Endothelial cell of umbilical vein (primary cell): ENCODE measurements at regions not wholly inside any gene's neighbourhood (a gene's known extent, or its start where the extent isn't known, plus 50 kb on each side); places are given as distances from the start of the nearest gene placed in this dataset.

Experiments
- BruUV-seq: library from RNA; stranded (reverse); fragments of 400-500 nt; replicated peaks from 2 replicates; lab custom pipeline; 2021; lab: Mats Ljungman, UMichigan
- CTCF ChIA-PET: fragments of 300-600, 350-600 bp; sonication (Branson Sonifier 250); formaldehyde crosslinking; loops from one replicate; lab custom pipeline; 2021; ENCODE audit warnings: antibody characterized with exemption, inconsistent platforms; lab: Charles Lee
- POLR2A ChIA-PET: fragments of 300-600, 350-600 bp; sonication (Branson Sonifier 250); formaldehyde crosslinking; loops from one replicate; lab custom pipeline; 2021; ENCODE audit warnings: antibody characterized with exemption, inconsistent platforms; lab: Charles Lee
- DNase-seq: peaks from one replicate; pipeline ENCODE4 v3.0.0-alpha.2; 2011; ENCODE audit warnings: low read depth, low spot score
- FAIRE-seq: peaks from 2 replicates; lab custom pipeline; 2011; peaks lifted over from hg19 to GRCh38; lab: Jason Lieb, UNC
- H2AFZ ChIP-seq: 2 replicates; pipeline ENCODE4 v1.6.0; 2012; ENCODE audit warnings: low read depth, low read length, control low read depth, inconsistent platforms
- H3K27ac ChIP-seq: 2 replicates; pipeline ENCODE4 v1.5.1; 2011; ENCODE audit warnings: low read depth, mild to moderate bottlenecking, control low read depth, low read length, moderate library complexity; ENCODE audit not compliant: insufficient read depth
- H3K27me3 ChIP-seq, 2 experiments: 2 replicates each; pipeline versions ENCODE4 v1.6.0 to v1.6.1; 2011; ENCODE audit warnings: low read length in 2 of 2, mixed read lengths in 1 of 2; ENCODE audit not compliant: control insufficient read depth in 2 of 2, insufficient read depth in 2 of 2
- H3K36me3 ChIP-seq, 2 experiments: 2 replicates in 1 of 2; 3 replicates in 1 of 2; pipeline ENCODE4 v1.5.1; 2011; ENCODE audit warnings: low read length in 2 of 2, mild to moderate bottlenecking in 1 of 2, moderate library complexity in 1 of 2; ENCODE audit not compliant: control insufficient read depth in 2 of 2, insufficient read depth in 2 of 2; ENCODE audit errors: extremely low read depth in 1 of 2
- H3K4me1 ChIP-seq: 3 replicates; pipeline ENCODE4 v1.5.1; 2011; ENCODE audit warnings: mild to moderate bottlenecking, low read length; ENCODE audit not compliant: control insufficient read depth, insufficient read depth; ENCODE audit errors: extremely low read depth
- H3K4me2 ChIP-seq: 2 replicates; pipeline ENCODE4 v1.6.1; 2011; ENCODE audit warnings: low read length, control low read depth, mixed read lengths; ENCODE audit not compliant: insufficient read depth
- H3K4me3 ChIP-seq, 3 experiments: fragments of 200-600 bp in 1 of 3; sonication (generic), shearing (Covaris generic) in 1 of 3; replicated peaks in 1 of 3; 2 replicates each; pipeline ENCODE4 v1.5.1; 2011 to 2016; ENCODE audit warnings: control low read depth in 3 of 3, low read length in 3 of 3, mild to moderate bottlenecking in 2 of 3, inconsistent platforms in 1 of 3, low read depth in 1 of 3, moderate library complexity in 1 of 3; ENCODE audit not compliant: insufficient read depth in 1 of 3
- H3K79me2 ChIP-seq: 2 replicates; pipeline ENCODE4 v1.6.0; 2012; ENCODE audit warnings: low read length, inconsistent platforms; ENCODE audit not compliant: control insufficient read depth, insufficient read depth
- H3K9ac ChIP-seq: replicated peaks from 2 replicates; pipeline ENCODE3; 2011; ENCODE audit warnings: low read length, control low read depth; ENCODE audit not compliant: insufficient read depth; ENCODE audit errors: extremely low read depth
- H3K9me1 ChIP-seq: replicated peaks from 3 replicates; pipeline ENCODE4 v1.6.0; 2011; ENCODE audit warnings: mild to moderate bottlenecking, low read length; ENCODE audit not compliant: control insufficient read depth, insufficient read depth; ENCODE audit errors: extremely low read depth
- H3K9me3 ChIP-seq: replicated peaks from 2 replicates; pipeline ENCODE4 v1.5.1; 2012; ENCODE audit warnings: low read length, inconsistent platforms; ENCODE audit not compliant: control insufficient read depth, insufficient read depth
- H4K20me1 ChIP-seq: replicated peaks from 2 replicates; pipeline ENCODE3; 2011; ENCODE audit warnings: mild to moderate bottlenecking, low read length; ENCODE audit not compliant: control insufficient read depth, insufficient read depth; ENCODE audit errors: extremely low read depth
- EZH2 ChIP-seq: IDR thresholded peaks from 2 replicates; pipeline ENCODE4 v1.6.1; 2012; ENCODE audit warnings: borderline replicate concordance, low read depth, mild to moderate bottlenecking, moderate library complexity, low read length, inconsistent platforms; ENCODE audit not compliant: severe bottlenecking
- FOS ChIP-seq: IDR thresholded peaks from 2 replicates; pipeline ENCODE4 v1.6.1; 2011; ENCODE audit warnings: mild to moderate bottlenecking, low read length, moderate library complexity, borderline replicate concordance; ENCODE audit not compliant: insufficient read depth
- GATA2 ChIP-seq: IDR thresholded peaks from 2 replicates; pipeline ENCODE4 v1.7.0; 2011; ENCODE audit warnings: low read depth, mild to moderate bottlenecking, moderate library complexity, mixed read lengths, low read length; ENCODE audit not compliant: insufficient read length, insufficient read depth
- JUN ChIP-seq: IDR thresholded peaks from 2 replicates; pipeline ENCODE4 v1.6.1; 2011; ENCODE audit warnings: borderline replicate concordance, low read depth; ENCODE audit not compliant: insufficient read length, insufficient read depth
- MYC ChIP-seq: IDR thresholded peaks from one replicate; pipeline ENCODE4 v1.6.1; 2011; ENCODE audit warnings: mild to moderate bottlenecking, low read depth, low read length
- POLR2A ChIP-seq: IDR thresholded peaks from 2 replicates; pipeline ENCODE4 v1.6.1; 2012; ENCODE audit warnings: low read depth, mild to moderate bottlenecking, control low read depth, low read length
- POLR2AphosphoS5 ChIP-seq: IDR thresholded peaks from 2 replicates; pipeline ENCODE4 v1.6.1; 2012; ENCODE audit warnings: low read depth, mild to moderate bottlenecking, control low read depth, low read length, moderate library complexity; ENCODE audit not compliant: insufficient read depth
- dilution Hi-C: fragments of 300-500 bp; cut with MboI; formaldehyde crosslinking; loops from one replicate; pipeline ENCODE4 v1.15.0; 2019; ENCODE audit warnings: low sequenced_read_pairs; ENCODE audit not compliant: extremely low pct_ligation_motif_present
- intact Hi-C: fragments of 100-400 bp; cut with micrococcal nuclease; formaldehyde crosslinking; loops from one replicate; pipeline ENCODE4 v1.10.0; 2022
- TF ChIP-seq, protein P1 (sequence below), 2 donors: IDR thresholded peaks; 1 replicate in 1 of 2; 2 replicates in 1 of 2; pipeline ENCODE4 v1.5.1; 2011; ENCODE audit warnings: low read length in 2 of 2, mild to moderate bottlenecking in 2 of 2, moderate library complexity in 2 of 2, control low read depth in 1 of 2, inconsistent platforms in 1 of 2, low read depth in 1 of 2; ENCODE audit not compliant: insufficient read depth in 1 of 2; ENCODE audit errors: extremely low read depth in 1 of 2
- TF ChIP-seq, protein P2 (sequence below): IDR thresholded peaks from 2 replicates; pipeline ENCODE4 v1.6.1; 2011; ENCODE audit not compliant: insufficient read depth, insufficient read length

DNA sequence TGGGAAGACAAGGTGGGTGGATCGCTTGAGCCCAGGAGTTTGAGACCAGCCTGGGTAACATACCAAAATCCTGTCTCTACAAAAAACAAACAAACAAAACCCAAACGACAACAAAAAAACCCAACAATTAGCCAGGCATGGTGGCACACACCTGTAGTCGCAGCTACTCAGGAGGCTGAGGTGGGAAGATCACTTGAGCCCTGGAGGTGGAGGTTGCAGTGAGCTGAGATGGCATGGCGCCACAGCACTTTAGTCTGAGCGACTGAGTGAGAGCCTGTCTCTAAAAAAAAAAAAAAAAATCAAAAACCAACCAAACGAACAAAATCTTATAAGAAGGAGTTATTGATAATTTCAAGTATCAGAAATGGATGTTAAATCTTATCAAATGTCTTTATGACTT, 114.9 kb downstream of the CDH26 start:
- no peak overlapping the region for H3K9ac ChIP-seq
- no peaks in the 10 kb centered on the region for H3K4me1 ChIP-seq
- BruUV-seq: no TSS peak
- H3K27ac ChIP-seq: no peak overlapping the region
- no peaks in the 10 kb centered on the region for H4K20me1 ChIP-seq
- no peaks in the 10 kb centered on the region for H3K79me2 ChIP-seq
- H2AFZ ChIP-seq: no peak overlapping the region
- H3K9me3 ChIP-seq: peaks cover 3% of the 10 kb centered on the region
- FAIRE-seq (no peak), DNase-seq (no peak)
- TF ChIP-seq, protein P1, sequence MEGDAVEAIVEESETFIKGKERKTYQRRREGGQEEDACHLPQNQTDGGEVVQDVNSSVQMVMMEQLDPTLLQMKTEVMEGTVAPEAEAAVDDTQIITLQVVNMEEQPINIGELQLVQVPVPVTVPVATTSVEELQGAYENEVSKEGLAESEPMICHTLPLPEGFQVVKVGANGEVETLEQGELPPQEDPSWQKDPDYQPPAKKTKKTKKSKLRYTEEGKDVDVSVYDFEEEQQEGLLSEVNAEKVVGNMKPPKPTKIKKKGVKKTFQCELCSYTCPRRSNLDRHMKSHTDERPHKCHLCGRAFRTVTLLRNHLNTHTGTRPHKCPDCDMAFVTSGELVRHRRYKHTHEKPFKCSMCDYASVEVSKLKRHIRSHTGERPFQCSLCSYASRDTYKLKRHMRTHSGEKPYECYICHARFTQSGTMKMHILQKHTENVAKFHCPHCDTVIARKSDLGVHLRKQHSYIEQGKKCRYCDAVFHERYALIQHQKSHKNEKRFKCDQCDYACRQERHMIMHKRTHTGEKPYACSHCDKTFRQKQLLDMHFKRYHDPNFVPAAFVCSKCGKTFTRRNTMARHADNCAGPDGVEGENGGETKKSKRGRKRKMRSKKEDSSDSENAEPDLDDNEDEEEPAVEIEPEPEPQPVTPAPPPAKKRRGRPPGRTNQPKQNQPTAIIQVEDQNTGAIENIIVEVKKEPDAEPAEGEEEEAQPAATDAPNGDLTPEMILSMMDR (IDR thresholded peaks at IDR 0.05; ENCODE audit: extremely low read depth in 1 of 2, insufficient read depth in 1 of 2, low read depth in 1 of 2, low read length in 2 of 2): no peak
- TF ChIP-seq, protein P2, sequence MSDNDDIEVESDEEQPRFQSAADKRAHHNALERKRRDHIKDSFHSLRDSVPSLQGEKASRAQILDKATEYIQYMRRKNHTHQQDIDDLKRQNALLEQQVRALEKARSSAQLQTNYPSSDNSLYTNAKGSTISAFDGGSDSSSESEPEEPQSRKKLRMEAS: no peak
- TF ChIP-seq POLR2A: no peak
- CTCF ChIA-PET: no interaction called here
- no peaks in the 10 kb centered on the region for H3K27me3 ChIP-seq
- POLR2A ChIA-PET: no interaction called here
- no peak overlapping the region for H3K4me2 ChIP-seq
- no peaks in the 10 kb centered on the region for H3K36me3 ChIP-seq
- no peak overlapping the region for H3K4me3 ChIP-seq
- dilution Hi-C loops: no loop called here
- no peaks in the 10 kb centered on the region for H3K9me1 ChIP-seq
- intact Hi-C loops: no loop called here

DNA sequence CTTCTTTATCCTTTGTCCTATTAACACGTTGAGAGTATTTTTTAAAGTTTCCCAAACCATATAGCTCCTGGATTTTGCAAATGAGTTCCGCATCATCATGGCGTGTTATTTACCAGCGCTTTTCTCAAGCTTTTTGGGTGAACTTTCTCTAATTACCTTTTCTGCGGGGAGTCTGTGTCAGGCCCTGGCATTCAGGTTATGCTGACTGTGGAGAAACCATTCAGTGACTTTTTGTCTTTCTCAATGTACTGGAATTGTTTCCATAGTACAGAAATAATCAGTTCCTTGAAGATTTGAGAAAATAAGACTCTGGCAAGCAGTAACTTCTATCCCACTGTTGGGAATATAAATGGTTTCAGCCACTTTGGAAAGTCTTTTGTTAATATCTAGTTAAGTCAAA, 115.3 kb downstream of the CDH26 start:
- dilution Hi-C loops (no loop called here), intact Hi-C loops (no loop called here)
- no peaks in the 10 kb centered on the region for H3K4me1 ChIP-seq
- no peak overlapping the region for H3K9ac ChIP-seq
- no peaks in the 10 kb centered on the region for H4K20me1 ChIP-seq
- DNase-seq (no peak), FAIRE-seq (no peak)
- CTCF ChIA-PET: no interaction called here
- no peak overlapping the region for H2AFZ ChIP-seq
- H3K27me3 ChIP-seq: no peaks in the 10 kb centered on the region
- POLR2A ChIA-PET: no interaction called here
- H3K9me3 ChIP-seq: peaks cover 3% of the 10 kb centered on the region
- no peaks in the 10 kb centered on the region for H3K36me3 ChIP-seq
- H3K4me2 ChIP-seq: no peak overlapping the region
- BruUV-seq: no TSS peak
- H3K27ac ChIP-seq: no peak overlapping the region
- no peaks in the 10 kb centered on the region for H3K79me2 ChIP-seq
- H3K4me3 ChIP-seq: no peak overlapping the region
- no peaks in the 10 kb centered on the region for H3K9me1 ChIP-seq
- TF ChIP-seq POLR2AphosphoS5 (no peak), JUN (no peak), EZH2 (no peak), GATA2 (no peak), MYC (no peak), POLR2A (no peak), FOS (no peak)
- TF ChIP-seq, protein P1 (IDR thresholded peaks at IDR 0.05; ENCODE audit: extremely low read depth in 1 of 2, insufficient read depth in 1 of 2, low read depth in 1 of 2, low read length in 2 of 2): no peak
- TF ChIP-seq, protein P2: no peak
